SKM-1 (cell line): ENCODE measurements at regions not wholly inside any gene's neighbourhood (a gene's known extent, or its start where the extent isn't known, plus 50 kb on each side); places are given as distances from the start of the nearest gene placed in this dataset.

ENCODE experiments used
- DNase-seq: peaks from one replicate; lab custom pipeline; 2025; ENCODE audit not compliant: unreplicated experiment; lab: John Stamatoyannopoulos, UW

- DNase-seq = no peak
These were observed 256.4 kb downstream of the DLEU7 start for GRCh38 chr13:50587115-50587514.

GRCh38 chr13:50587645-50588373 is 255.7 kb downstream of the DLEU7 start:
- no peak for DNase-seq

- no peak for DNase-seq
These were observed 254.9 kb downstream of the DLEU7 start for GRCh38 chr13:50588491-50589130.

- no peak for DNase-seq
These were observed 254.4 kb downstream of the DLEU7 start for GRCh38 chr13:50589139-50589538.

GRCh38 chr13:50589651-50590054 is 253.8 kb downstream of the DLEU7 start:
- no peak for DNase-seq

GRCh38 chr13:50592412-50593155 is 250.9 kb downstream of the DLEU7 start:
- DNase-seq = no peak

GRCh38 chr13:50593207-50593606 is 250.3 kb downstream of the DLEU7 start:
- no peak for DNase-seq

- no peak for DNase-seq
These were observed 249.0 kb downstream of the DLEU7 start for GRCh38 chr13:50594276-50595051.

- DNase-seq = no peak
These were observed 248.3 kb downstream of the DLEU7 start for GRCh38 chr13:50595196-50595595.

GRCh38 chr13:50596156-50596555 is 247.3 kb downstream of the DLEU7 start:
- no peak for DNase-seq

GRCh38 chr13:50596776-50597203 is 246.7 kb downstream of the DLEU7 start:
- DNase-seq = no peak

GRCh38 chr13:50598338-50598737 is 245.2 kb downstream of the DLEU7 start:
- DNase-seq = no peak

GRCh38 chr13:50599046-50599445 is 244.4 kb downstream of the DLEU7 start:
- DNase-seq = no peak

GRCh38 chr13:50599927-50600326 is 243.6 kb downstream of the DLEU7 start:
- no peak for DNase-seq

GRCh38 chr13:50608370-50608769 is 235.1 kb downstream of the DLEU7 start:
- DNase-seq = no peak

GRCh38 chr13:50609011-50609410 is 234.5 kb downstream of the DLEU7 start:
- no peak for DNase-seq

GRCh38 chr13:50610238-50610637 is 233.3 kb downstream of the DLEU7 start:
- DNase-seq = no peak

GRCh38 chr13:50611117-50611781 is 232.2 kb downstream of the DLEU7 start:
- DNase-seq = no peak

GRCh38 chr13:50612717-50613116 is 230.8 kb downstream of the DLEU7 start:
- no peak for DNase-seq

- no peak for DNase-seq
These were observed 230.1 kb downstream of the DLEU7 start for GRCh38 chr13:50613356-50613831.

GRCh38 chr13:50615234-50615633 is 228.3 kb downstream of the DLEU7 start:
- DNase-seq = no peak
